ENCODE measurements at regions not wholly inside any gene's neighbourhood (a gene's known extent, or its start where the extent isn't known, plus 50 kb on each side); places are given as distances from the start of the nearest gene placed in this dataset.

DNA sequence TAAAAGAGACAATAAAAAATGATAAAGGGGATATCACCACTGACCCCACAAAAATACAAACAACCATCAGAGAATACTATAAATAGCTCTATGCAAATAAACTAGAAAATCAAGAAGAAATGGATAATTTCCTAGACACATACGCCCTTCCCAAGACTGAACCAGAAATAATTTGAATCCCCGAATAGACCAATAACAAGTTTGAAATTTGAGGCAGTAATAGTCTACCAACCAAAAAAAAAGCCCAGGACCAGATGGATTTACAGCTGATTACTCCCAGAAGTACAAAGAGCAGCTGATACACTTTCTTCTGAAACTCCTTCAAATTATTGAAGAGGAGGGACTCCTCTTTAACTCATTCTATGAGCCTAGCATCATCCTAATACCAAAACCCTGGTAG lies 128.1 kb downstream of the DMRTA1 start:
- TF ChIP-seq EZH2 (IDR thresholded peaks at IDR 0.05; ENCODE audit: insufficient read depth, poor library complexity, severe bottlenecking) (no peak), EZH2phosphoT487 (IDR thresholded peaks at IDR 0.05; ENCODE audit: insufficient read depth, low read depth) (no peak)
